ENCODE measurements at regions not wholly inside any gene's neighbourhood (a gene's known extent, or its start where the extent isn't known, plus 50 kb on each side); places are given as distances from the start of the nearest gene placed in this dataset.
"Not testable (repeated sequence)": the region's sequence is repeated elsewhere in the genome, so short reads cannot be mapped to it uniquely, and the experiment has no call there.

- no peak for DNase-seq
These were observed 123.2 kb downstream of the FGF18 start for GRCh38 chr5:171542525-171543140.

- no peak for DNase-seq
These were observed 123.8 kb downstream of the FGF18 start for GRCh38 chr5:171543148-171543815.

GRCh38 chr5:171544913-171545765, 125.7 kb downstream of the FGF18 start:
- DNase-seq: no peak

GRCh38 chr5:171549274-171549673, 129.8 kb downstream of the FGF18 start:
- DNase-seq: no peak

- not testable (repeated sequence) for DNase-seq
These were observed 134.4 kb downstream of the FGF18 start for GRCh38 chr5:171553817-171554216.

GRCh38 chr5:171555160-171555559, 135.7 kb downstream of the FGF18 start:
- no peak for DNase-seq

GRCh38 chr5:171562822-171563221, 143.4 kb downstream of the FGF18 start:
- DNase-seq: no peak

- no peak for DNase-seq
These were observed 148.9 kb downstream of the FGF18 start for GRCh38 chr5:171568389-171568788.

GRCh38 chr5:171569065-171569712, 149.7 kb downstream of the FGF18 start:
- no peak for DNase-seq

- DNase-seq: no peak
These were observed 150.9 kb downstream of the FGF18 start for GRCh38 chr5:171570244-171570825.

GRCh38 chr5:171571663-171572062, 152.2 kb downstream of the FGF18 start:
- DNase-seq: no peak

GRCh38 chr5:171573021-171573420, 153.6 kb downstream of the FGF18 start:
- DNase-seq: no peak

GRCh38 chr5:171573451-171574225, 154.2 kb downstream of the FGF18 start:
- no peak for DNase-seq

- no peak for DNase-seq
These were observed 154.9 kb downstream of the FGF18 start for GRCh38 chr5:171574376-171574775.

- no peak for DNase-seq
These were observed 155.9 kb downstream of the FGF18 start for GRCh38 chr5:171575386-171575785.

- DNase-seq: no peak
These were observed 156.4 kb downstream of the FGF18 start for GRCh38 chr5:171575808-171576207.

GRCh38 chr5:171577042-171577758, 157.8 kb downstream of the FGF18 start:
- no peak for DNase-seq

GRCh38 chr5:171578049-171578828, 158.8 kb downstream of the FGF18 start:
- no peak for DNase-seq

GRCh38 chr5:171578829-171579491, 159.5 kb downstream of the FGF18 start:
- DNase-seq: no peak

- no peak for DNase-seq
These were observed 160.5 kb downstream of the FGF18 start for GRCh38 chr5:171579976-171580411.
